ENCODE measurements at regions not wholly inside any gene's neighbourhood (a gene's known extent, or its start where the extent isn't known, plus 50 kb on each side); places are given as distances from the start of the nearest gene placed in this dataset.

DNA sequence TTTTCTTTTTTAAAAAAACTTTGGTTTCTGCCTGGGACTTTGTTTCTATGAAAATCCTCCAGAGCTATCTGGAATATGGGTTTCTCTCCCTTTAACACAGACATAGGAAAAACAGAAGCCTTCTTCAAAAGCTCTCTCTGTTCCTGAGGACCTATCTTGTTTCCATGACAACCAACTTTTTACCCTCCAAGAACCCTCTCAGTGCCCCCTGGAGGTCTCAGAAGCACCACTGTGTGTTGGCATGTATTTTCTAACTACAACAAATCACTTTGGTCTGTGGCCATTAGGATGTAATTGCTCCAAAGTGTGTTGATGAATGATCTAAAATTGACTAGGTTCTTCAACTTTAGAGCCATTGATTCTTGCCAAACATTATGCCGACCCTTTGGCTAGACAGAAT is 1331.6 kb downstream of the ADGRL3 start:
- no peak overlapping the region for H3K4me3 ChIP-seq
- H3K9me2 ChIP-seq (replicated peaks; ENCODE audit: insufficient read depth): no peaks in the 10 kb centered on the region
- no peak overlapping the region for H3K4me2 ChIP-seq
- no peaks in the 10 kb centered on the region for H3K36me3 ChIP-seq (replicated peaks; ENCODE audit: insufficient read depth, low read depth)
- DNase-seq (ENCODE audit: low spot score): no peak
- TF ChIP-seq, protein P1, sequence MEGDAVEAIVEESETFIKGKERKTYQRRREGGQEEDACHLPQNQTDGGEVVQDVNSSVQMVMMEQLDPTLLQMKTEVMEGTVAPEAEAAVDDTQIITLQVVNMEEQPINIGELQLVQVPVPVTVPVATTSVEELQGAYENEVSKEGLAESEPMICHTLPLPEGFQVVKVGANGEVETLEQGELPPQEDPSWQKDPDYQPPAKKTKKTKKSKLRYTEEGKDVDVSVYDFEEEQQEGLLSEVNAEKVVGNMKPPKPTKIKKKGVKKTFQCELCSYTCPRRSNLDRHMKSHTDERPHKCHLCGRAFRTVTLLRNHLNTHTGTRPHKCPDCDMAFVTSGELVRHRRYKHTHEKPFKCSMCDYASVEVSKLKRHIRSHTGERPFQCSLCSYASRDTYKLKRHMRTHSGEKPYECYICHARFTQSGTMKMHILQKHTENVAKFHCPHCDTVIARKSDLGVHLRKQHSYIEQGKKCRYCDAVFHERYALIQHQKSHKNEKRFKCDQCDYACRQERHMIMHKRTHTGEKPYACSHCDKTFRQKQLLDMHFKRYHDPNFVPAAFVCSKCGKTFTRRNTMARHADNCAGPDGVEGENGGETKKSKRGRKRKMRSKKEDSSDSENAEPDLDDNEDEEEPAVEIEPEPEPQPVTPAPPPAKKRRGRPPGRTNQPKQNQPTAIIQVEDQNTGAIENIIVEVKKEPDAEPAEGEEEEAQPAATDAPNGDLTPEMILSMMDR (IDR thresholded peaks at IDR 0.05; ENCODE audit: poor library complexity): no peak
- no peak for TF ChIP-seq EZH2phosphoT487 (IDR thresholded peaks at IDR 0.05; ENCODE audit: low read depth, severe bottlenecking, unreplicated experiment)
- no peak for TF ChIP-seq EZH2 (IDR thresholded peaks at IDR 0.05; ENCODE audit: borderline replicate concordance)
- no peak overlapping the region for H2AFZ ChIP-seq
- H3K9me3 ChIP-seq (ENCODE audit: low read depth): no peaks in the 10 kb centered on the region
- no peak overlapping the region for H3K27ac ChIP-seq
- H3K79me2 ChIP-seq: no peaks in the 10 kb centered on the region
- 93% methylated on average over 1 of the region's 1 CpG for WGBS (ENCODE audit: low lambda C conversion rate, missing lambda C conversion rate)
- H3K4me1 ChIP-seq (ENCODE audit: insufficient read depth): no peaks in the 10 kb centered on the region
- no peaks in the 10 kb centered on the region for H3K27me3 ChIP-seq
- H4K20me1 ChIP-seq (ENCODE audit: insufficient read depth, poor library complexity, severe bottlenecking): no peaks in the 10 kb centered on the region

- TF ChIP-seq EZH2phosphoT487 (IDR thresholded peaks at IDR 0.05; ENCODE audit: low read depth, severe bottlenecking, unreplicated experiment) (no peak), EZH2 (IDR thresholded peaks at IDR 0.05; ENCODE audit: borderline replicate concordance) (no peak)
- TF ChIP-seq, protein P1 (IDR thresholded peaks at IDR 0.05; ENCODE audit: poor library complexity): no peak
- DNase-seq (ENCODE audit: low spot score): no peak
- H3K9me2 ChIP-seq (replicated peaks; ENCODE audit: insufficient read depth): no peaks in the 10 kb centered on the region
- no peaks in the 10 kb centered on the region for H3K4me1 ChIP-seq (ENCODE audit: insufficient read depth)
- H3K9me3 ChIP-seq (ENCODE audit: low read depth): no peaks in the 10 kb centered on the region
- H3K79me2 ChIP-seq: no peaks in the 10 kb centered on the region
- H3K27me3 ChIP-seq: no peaks in the 10 kb centered on the region
- H2AFZ ChIP-seq: no peak overlapping the region
- H3K4me3 ChIP-seq: no peak overlapping the region
- 56% methylated on average over 1 of the region's 1 CpG for WGBS (ENCODE audit: low lambda C conversion rate, missing lambda C conversion rate)
- no peaks in the 10 kb centered on the region for H3K36me3 ChIP-seq (replicated peaks; ENCODE audit: insufficient read depth, low read depth)
- no peak overlapping the region for H3K27ac ChIP-seq
- no peak overlapping the region for H3K4me2 ChIP-seq
- no peaks in the 10 kb centered on the region for H4K20me1 ChIP-seq (ENCODE audit: insufficient read depth, poor library complexity, severe bottlenecking)
Measured at GRCh38 chr4:62531264-62531663, 1331.1 kb downstream of the ADGRL3 start.

DNA sequence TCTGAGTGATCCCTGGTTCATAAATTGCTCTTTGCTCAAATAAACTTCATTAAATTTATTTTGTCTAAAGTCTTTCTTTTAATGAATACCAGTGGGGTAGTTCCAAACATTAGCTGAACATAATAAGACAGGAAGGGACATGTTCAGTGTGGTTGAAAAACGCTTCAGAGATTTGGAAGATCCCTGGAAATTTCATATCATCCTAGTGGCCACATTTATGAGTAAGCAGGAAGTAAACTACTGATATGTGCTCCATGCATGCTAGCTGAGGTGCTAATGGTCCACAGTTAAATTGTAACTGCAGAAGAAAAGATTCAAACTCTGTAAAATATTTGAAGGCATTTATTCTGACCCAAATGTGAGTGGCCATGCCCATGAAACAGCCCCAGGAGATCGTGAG is 1328.7 kb downstream of the ADGRL3 start:
- H3K4me1 ChIP-seq (ENCODE audit: insufficient read depth): no peaks in the 10 kb centered on the region
- no peaks in the 10 kb centered on the region for H3K36me3 ChIP-seq (replicated peaks; ENCODE audit: insufficient read depth, low read depth)
- H3K4me2 ChIP-seq: no peak overlapping the region
- no peak overlapping the region for H3K27ac ChIP-seq
- no peaks in the 10 kb centered on the region for H3K79me2 ChIP-seq
- WGBS (ENCODE audit: low lambda C conversion rate, missing lambda C conversion rate): 46% methylated on average over 2 of the region's 2 CpGs
- DNase-seq (ENCODE audit: low spot score): no peak
- H3K9me3 ChIP-seq (ENCODE audit: low read depth): no peaks in the 10 kb centered on the region
- H2AFZ ChIP-seq: peak overlapping the region; percentile 22
- H4K20me1 ChIP-seq (ENCODE audit: insufficient read depth, poor library complexity, severe bottlenecking): no peaks in the 10 kb centered on the region
- no peak overlapping the region for H3K4me3 ChIP-seq
- H3K9me2 ChIP-seq (replicated peaks; ENCODE audit: insufficient read depth): no peaks in the 10 kb centered on the region
- no peaks in the 10 kb centered on the region for H3K27me3 ChIP-seq
- TF ChIP-seq EZH2 (IDR thresholded peaks at IDR 0.05; ENCODE audit: borderline replicate concordance): no peak
- TF ChIP-seq, protein P1 (IDR thresholded peaks at IDR 0.05; ENCODE audit: poor library complexity): no peak
- no peak for TF ChIP-seq EZH2phosphoT487 (IDR thresholded peaks at IDR 0.05; ENCODE audit: low read depth, severe bottlenecking, unreplicated experiment)

DNA sequence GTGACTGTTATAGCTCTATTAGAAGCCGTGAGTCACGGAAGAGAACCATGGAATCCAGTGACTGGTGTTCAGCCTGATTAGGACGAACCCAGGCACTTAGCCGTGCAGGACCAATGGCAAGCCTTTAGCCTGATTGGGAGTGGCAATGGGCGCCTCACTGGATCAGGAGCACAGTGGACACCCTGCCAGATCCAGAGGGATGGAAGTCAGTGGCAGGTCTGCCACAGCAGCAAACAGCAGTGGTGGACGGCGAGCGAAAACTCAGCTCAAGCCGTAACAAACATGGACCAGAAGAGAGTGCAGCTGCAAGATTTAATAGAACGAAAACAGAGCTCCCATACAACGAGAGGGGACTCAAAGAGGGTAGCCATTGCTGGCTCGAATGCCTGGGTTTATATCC is 1326.5 kb downstream of the ADGRL3 start:
- Histone ChIP-seq H3K79me2 (no peaks in the 10 kb centered on the region), H3K27me3 (no peaks in the 10 kb centered on the region), H4K20me1 (ENCODE audit: insufficient read depth, poor library complexity, severe bottlenecking) (no peaks in the 10 kb centered on the region), H3K9me3 (ENCODE audit: low read depth) (no peaks in the 10 kb centered on the region), H3K27ac (no peak overlapping the region), H3K9me2 (replicated peaks; ENCODE audit: insufficient read depth) (no peaks in the 10 kb centered on the region), H2AFZ (no peak overlapping the region), H3K4me3 (no peak overlapping the region), H3K4me2 (no peak overlapping the region), H3K4me1 (ENCODE audit: insufficient read depth) (no peaks in the 10 kb centered on the region), H3K36me3 (replicated peaks; ENCODE audit: insufficient read depth, low read depth) (no peaks in the 10 kb centered on the region)
- WGBS (ENCODE audit: low lambda C conversion rate, missing lambda C conversion rate): 89% methylated on average over 12 of the region's 12 CpGs
- DNase-seq (ENCODE audit: low spot score): no peak
- TF ChIP-seq EZH2 (IDR thresholded peaks at IDR 0.05; ENCODE audit: borderline replicate concordance) (no peak), EZH2phosphoT487 (IDR thresholded peaks at IDR 0.05; ENCODE audit: low read depth, severe bottlenecking, unreplicated experiment) (no peak)
- TF ChIP-seq, protein P1 (IDR thresholded peaks at IDR 0.05; ENCODE audit: poor library complexity): no peak
